Calu3 (cell line): ENCODE measurements at regions not wholly inside any gene's neighbourhood (a gene's known extent, or its start where the extent isn't known, plus 50 kb on each side); places are given as distances from the start of the nearest gene placed in this dataset.

Source experiments
- BruUV-seq: library from RNA; stranded (reverse); fragments of 400-500 nt; replicated peaks from 2 replicates; lab custom pipeline; 2021; lab: Mats Ljungman, UMichigan
- CTCF ChIA-PET: fragments of 300-600 bp; sonication (Branson Sonifier 250); formaldehyde crosslinking; loops from one replicate; lab custom pipeline; 2022; ENCODE audit warnings: antibody characterized with exemption; lab: Charles Lee
- DNase-seq: peaks from one replicate; pipeline ENCODE4 v3.0.0; 2022
- H3K27ac Mint-ChIP-seq: one replicate; pipeline ENCODE4 v1.8.0; 2022; ENCODE audit warnings: mixed read lengths; ENCODE audit not compliant: unreplicated experiment
- H3K27me3 Mint-ChIP-seq: one replicate; pipeline ENCODE4 v1.8.0; 2022; ENCODE audit warnings: mixed read lengths; ENCODE audit not compliant: unreplicated experiment
- H3K36me3 Mint-ChIP-seq: one replicate; pipeline ENCODE4 v1.8.0; 2022; ENCODE audit warnings: mild to moderate bottlenecking, moderate library complexity, mixed read lengths; ENCODE audit not compliant: insufficient read depth, unreplicated experiment
- H3K4me1 Mint-ChIP-seq: one replicate; pipeline ENCODE4 v1.8.0; 2022; ENCODE audit warnings: mild to moderate bottlenecking, low read depth, mixed read lengths; ENCODE audit not compliant: unreplicated experiment
- H3K4me3 Mint-ChIP-seq: one replicate; pipeline ENCODE4 v1.8.0; 2022; ENCODE audit warnings: mild to moderate bottlenecking, low read depth, moderate library complexity, mixed read lengths; ENCODE audit not compliant: unreplicated experiment
- H3K9me3 Mint-ChIP-seq: one replicate; pipeline ENCODE4 v1.8.0; 2022; ENCODE audit warnings: low read depth, mixed read lengths; ENCODE audit not compliant: unreplicated experiment
- intact Hi-C: fragments of 100-400 bp; cut with micrococcal nuclease; formaldehyde crosslinking; loops from one replicate; pipeline ENCODE4 v1.10.0; 2022; ENCODE audit not compliant: unreplicated experiment
- TF ChIP-seq, protein P1 (sequence below): fragments of 200-600 bp; IDR thresholded peaks from one replicate; pipeline ENCODE4 v1.8.0; 2022; ENCODE audit warnings: antibody characterized with exemption; ENCODE audit not compliant: unreplicated experiment

DNA sequence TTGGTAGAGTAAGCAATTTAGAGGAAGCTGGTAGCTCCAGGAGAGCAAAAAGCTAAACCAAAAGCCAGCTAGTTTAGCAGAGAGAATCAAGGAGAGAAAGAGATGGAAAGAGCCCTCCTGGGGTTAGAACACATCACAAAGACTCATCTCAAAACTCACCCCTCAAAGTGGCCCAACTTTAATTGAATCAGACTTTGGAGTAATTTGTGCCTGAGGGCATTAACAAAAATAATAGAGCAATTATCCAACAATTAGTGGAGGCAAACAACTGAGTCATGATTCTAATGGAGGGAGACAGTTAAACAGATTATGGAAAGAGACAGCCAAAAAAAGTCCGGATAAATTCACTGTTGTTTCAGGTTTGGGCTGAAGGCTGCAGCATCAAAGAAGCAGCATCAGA is 417.4 kb downstream of the KCNJ3 start:
- DNase-seq: no peak
- BruUV-seq: no TSS peak
- H3K36me3 Mint-ChIP-seq: no peaks in the 10 kb centered on the region
- TF ChIP-seq, protein P1, sequence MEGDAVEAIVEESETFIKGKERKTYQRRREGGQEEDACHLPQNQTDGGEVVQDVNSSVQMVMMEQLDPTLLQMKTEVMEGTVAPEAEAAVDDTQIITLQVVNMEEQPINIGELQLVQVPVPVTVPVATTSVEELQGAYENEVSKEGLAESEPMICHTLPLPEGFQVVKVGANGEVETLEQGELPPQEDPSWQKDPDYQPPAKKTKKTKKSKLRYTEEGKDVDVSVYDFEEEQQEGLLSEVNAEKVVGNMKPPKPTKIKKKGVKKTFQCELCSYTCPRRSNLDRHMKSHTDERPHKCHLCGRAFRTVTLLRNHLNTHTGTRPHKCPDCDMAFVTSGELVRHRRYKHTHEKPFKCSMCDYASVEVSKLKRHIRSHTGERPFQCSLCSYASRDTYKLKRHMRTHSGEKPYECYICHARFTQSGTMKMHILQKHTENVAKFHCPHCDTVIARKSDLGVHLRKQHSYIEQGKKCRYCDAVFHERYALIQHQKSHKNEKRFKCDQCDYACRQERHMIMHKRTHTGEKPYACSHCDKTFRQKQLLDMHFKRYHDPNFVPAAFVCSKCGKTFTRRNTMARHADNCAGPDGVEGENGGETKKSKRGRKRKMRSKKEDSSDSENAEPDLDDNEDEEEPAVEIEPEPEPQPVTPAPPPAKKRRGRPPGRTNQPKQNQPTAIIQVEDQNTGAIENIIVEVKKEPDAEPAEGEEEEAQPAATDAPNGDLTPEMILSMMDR: no peak
- H3K4me1 Mint-ChIP-seq: no peaks in the 10 kb centered on the region
- CTCF ChIA-PET: no interaction called here
- no peaks in the 10 kb centered on the region for H3K27me3 Mint-ChIP-seq
- H3K9me3 Mint-ChIP-seq: no peaks in the 10 kb centered on the region
- no peak overlapping the region for H3K27ac Mint-ChIP-seq
- intact Hi-C loops: no loop called here
- no peak overlapping the region for H3K4me3 Mint-ChIP-seq

DNA sequence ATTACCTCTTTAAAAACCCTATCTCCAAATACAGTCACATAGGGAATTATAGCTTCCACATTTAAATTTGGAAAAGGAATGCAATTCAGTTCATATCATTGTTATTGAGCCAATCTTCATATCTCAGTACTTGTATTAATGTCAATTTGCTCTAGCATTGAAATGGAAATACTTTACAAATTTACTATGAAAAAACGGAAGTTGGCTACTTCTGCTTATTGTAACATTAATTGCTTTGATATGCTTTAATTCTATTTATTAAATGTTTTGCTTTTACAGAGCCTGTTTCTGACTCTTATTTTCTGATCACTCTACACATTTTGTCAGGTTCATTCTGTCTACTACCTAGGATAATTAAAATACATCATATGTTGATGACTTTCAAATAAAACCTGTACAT is 412.6 kb downstream of the KCNJ3 start:
- TF ChIP-seq, protein P1: no peak
- no peaks in the 10 kb centered on the region for H3K9me3 Mint-ChIP-seq
- H3K4me3 Mint-ChIP-seq: no peak overlapping the region
- BruUV-seq: no TSS peak
- no peaks in the 10 kb centered on the region for H3K36me3 Mint-ChIP-seq
- CTCF ChIA-PET: no interaction called here
- no peak overlapping the region for H3K27ac Mint-ChIP-seq
- no peaks in the 10 kb centered on the region for H3K27me3 Mint-ChIP-seq
- DNase-seq: no peak
- no peaks in the 10 kb centered on the region for H3K4me1 Mint-ChIP-seq
- intact Hi-C loops: no loop called here

DNA sequence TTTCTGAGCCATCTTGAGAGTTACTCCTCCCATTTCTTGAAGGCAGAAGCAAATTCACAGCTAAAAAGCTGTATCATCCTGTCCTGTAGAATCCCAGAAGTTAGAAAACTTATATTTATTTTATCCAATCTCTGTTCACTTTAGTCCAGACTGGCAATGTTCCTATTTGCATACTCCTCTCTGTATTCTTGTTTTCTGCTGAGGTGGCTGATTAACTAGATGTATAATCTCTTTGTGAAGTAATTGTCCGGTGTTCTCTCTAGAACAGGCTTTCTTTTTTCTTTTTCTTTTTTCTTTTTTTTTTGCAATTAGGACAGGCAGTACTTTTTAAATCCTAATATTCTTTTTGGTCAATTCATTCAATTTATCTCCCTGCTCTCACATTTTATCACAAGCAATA is 411.0 kb downstream of the KCNJ3 start:
- no TSS peak for BruUV-seq
- Mint-ChIP-seq H3K4me1 (no peaks in the 10 kb centered on the region), H3K27ac (no peak overlapping the region), H3K4me3 (no peak overlapping the region), H3K9me3 (no peaks in the 10 kb centered on the region), H3K36me3 (no peaks in the 10 kb centered on the region), H3K27me3 (no peaks in the 10 kb centered on the region)
- no peak for DNase-seq
- TF ChIP-seq, protein P1: no peak
- intact Hi-C loops: no loop called here
- CTCF ChIA-PET: no interaction called here

DNA sequence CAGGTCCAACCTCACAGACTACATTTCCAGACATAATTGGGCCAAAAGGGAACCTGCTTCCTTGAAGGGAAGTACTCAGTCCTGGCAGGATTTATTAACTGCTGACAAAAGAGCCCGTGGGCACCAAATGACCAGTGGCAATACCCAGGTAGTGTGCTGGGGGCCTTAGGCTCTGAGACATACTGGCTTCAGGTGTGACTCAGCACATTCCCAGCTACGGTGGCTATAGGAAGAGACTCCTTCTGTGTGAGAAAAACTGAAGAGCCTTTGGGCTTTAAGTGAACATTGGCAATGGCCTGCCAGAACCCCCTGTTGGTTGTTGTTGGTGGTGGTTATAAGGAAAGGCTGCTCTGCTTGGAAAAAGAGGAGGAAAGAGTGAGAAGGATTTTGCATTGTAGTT is 401.8 kb downstream of the KCNJ3 start:
- TF ChIP-seq, protein P1: no peak
- peaks cover 8% of the 10 kb centered on the region for H3K9me3 Mint-ChIP-seq
- H3K36me3 Mint-ChIP-seq: no peaks in the 10 kb centered on the region
- DNase-seq: peak; percentile 15
- CTCF ChIA-PET: no interaction called here
- H3K27ac Mint-ChIP-seq: peak overlapping the region; percentile 80
- intact Hi-C loops: no loop called here
- H3K4me1 Mint-ChIP-seq: peaks cover 27% of the 10 kb centered on the region
- no TSS peak for BruUV-seq
- H3K4me3 Mint-ChIP-seq: no peak overlapping the region
- H3K27me3 Mint-ChIP-seq: no peaks in the 10 kb centered on the region
